Renal cortical epithelial cell (primary cell): ENCODE measurements at regions not wholly inside any gene's neighbourhood (a gene's known extent, or its start where the extent isn't known, plus 50 kb on each side); places are given as distances from the start of the nearest gene placed in this dataset.
"Not testable (repeated sequence)": the region's sequence is repeated elsewhere in the genome, so short reads cannot be mapped to it uniquely, and the experiment has no call there.

ENCODE experiments used
- DNase-seq: peaks from one replicate; pipeline ENCODE4 v3.0.0-alpha.2; 2011; ENCODE audit warnings: low read depth

GRCh38 chr7:68630914-68631313 is 967.4 kb upstream of the AUTS2 start:
- not testable (repeated sequence) for DNase-seq

- no peak for DNase-seq
Measured at GRCh38 chr7:68640103-68640502, 958.2 kb upstream of the AUTS2 start.

DNA sequence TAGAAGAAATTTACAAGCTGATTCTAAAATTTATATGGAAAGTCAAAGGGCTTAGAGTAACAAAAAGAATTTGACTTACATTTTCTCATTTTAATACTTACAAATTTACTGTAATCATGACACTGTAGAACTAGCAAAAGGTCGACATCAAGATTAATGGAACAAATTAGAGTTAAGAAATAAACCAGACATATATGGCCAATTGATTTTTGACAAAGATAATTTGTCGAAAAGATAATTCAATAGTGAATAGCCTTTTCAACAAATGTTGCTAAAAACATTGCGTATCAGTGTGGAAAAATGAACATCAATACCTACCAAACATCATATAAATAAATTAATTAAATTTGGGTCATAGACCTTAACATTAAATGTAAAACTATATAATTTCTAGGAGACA is 955.5 kb upstream of the AUTS2 start:
- no peak for DNase-seq

DNA sequence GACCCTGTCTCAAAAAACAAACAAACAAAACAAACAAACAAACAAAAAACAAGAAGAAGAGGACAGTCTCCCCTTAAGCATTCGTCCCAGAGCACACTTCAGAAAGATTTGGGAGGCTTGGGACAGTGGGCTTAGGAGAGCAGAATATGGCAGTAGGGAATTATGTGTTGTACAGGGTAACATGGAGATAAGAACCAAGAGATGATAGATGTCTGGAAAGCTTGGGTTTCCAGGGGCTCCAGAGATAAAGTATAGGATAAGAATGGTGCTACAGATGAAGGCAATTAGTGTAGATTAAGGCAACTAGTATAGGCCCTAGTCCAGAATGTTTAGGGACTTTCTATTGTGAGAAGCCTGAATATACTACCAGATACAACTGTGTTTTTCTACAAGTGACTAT is 934.9 kb upstream of the AUTS2 start:
- DNase-seq: no peak

- no peak for DNase-seq
Measured at GRCh38 chr7:68671046-68671445, 927.2 kb upstream of the AUTS2 start.

DNA sequence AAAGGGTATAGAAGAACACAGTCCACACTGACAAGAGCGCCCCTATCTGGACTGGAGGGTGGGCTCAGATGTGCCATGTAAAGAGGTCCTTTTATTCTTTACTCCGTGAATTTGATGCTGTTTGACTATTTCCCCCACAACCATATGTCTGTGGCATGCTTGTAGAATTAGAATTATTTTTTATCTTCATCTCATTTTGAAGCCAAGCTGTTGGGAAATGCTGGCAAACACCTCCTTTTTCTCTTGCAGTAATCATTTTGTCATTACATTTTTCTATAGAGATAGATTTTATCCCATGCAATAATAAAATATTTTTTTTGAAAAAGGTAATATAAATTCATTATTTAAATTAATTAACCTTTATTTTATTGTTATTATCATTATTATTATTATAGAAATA is 926.6 kb upstream of the AUTS2 start:
- no peak for DNase-seq

- DNase-seq: no peak
Measured at GRCh38 chr7:68674826-68675225, 923.4 kb upstream of the AUTS2 start.

- no peak for DNase-seq
Measured at GRCh38 chr7:68676813-68677535, 921.3 kb upstream of the AUTS2 start.

- DNase-seq: no peak
Measured at GRCh38 chr7:68678196-68678595, 920.1 kb upstream of the AUTS2 start.

- DNase-seq: no peak
Measured at GRCh38 chr7:68679459-68680234, 918.6 kb upstream of the AUTS2 start.

GRCh38 chr7:68680235-68680872 is 917.9 kb upstream of the AUTS2 start:
- DNase-seq: no peak

DNA sequence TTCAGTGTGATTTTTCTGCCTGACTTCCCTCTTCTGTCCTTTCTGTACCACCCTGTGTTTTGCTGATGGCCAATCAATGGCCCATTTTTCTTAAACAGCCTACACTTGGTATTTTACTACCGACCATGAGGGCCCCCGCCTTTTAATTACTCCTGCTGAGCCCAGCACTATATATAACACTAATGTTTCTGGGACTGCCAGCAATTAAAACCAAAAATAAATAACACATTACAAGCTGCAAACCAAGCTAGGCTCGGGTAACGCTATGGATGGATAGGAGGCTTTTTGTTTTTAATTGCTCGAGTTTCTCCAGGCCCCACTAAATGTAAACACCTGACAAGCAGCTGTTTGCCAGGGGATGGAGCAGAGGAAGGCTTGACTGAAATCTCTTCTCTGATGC is 915.4 kb upstream of the AUTS2 start:
- DNase-seq: no peak

GRCh38 chr7:68684246-68684839 is 913.9 kb upstream of the AUTS2 start:
- peak; percentile 28 for DNase-seq

GRCh38 chr7:68684996-68685395 is 913.3 kb upstream of the AUTS2 start:
- DNase-seq: no peak

- DNase-seq: no peak
Measured at GRCh38 chr7:68688416-68689086, 909.7 kb upstream of the AUTS2 start.

- DNase-seq: no peak
Measured at GRCh38 chr7:68689087-68689433, 909.2 kb upstream of the AUTS2 start.

GRCh38 chr7:68691261-68692216 is 906.7 kb upstream of the AUTS2 start:
- peak; percentile 88 for DNase-seq

GRCh38 chr7:68692511-68692910 is 905.8 kb upstream of the AUTS2 start:
- DNase-seq: no peak

GRCh38 chr7:68694656-68695055 is 903.6 kb upstream of the AUTS2 start:
- peak; percentile 28 for DNase-seq

DNA sequence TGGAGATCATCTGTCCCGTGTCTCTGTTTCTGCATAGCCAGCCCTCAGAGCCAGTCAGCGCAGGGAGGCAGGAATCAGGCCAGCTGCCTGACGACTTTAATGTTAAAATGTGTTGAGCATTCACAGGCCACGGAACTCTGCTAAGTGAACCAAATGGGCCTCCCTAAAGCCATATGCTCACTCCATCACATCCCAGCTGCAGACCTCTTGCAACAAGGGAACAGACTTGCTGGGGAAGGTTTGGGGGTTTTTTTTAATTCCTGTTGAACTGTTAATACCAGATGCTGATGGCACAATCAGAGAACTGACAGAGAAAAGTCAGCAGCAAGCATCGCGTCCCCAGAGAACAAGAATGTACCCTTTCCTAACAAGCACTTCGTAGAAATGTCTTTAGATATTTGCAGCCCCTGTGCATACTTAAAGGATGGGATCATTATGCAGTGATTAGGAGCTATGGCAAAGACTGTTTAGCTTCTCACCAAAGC is 900.4 kb upstream of the AUTS2 start:
- no peak for DNase-seq
